ENCODE measurements at regions not wholly inside any gene's neighbourhood (a gene's known extent, or its start where the extent isn't known, plus 50 kb on each side); places are given as distances from the start of the nearest gene placed in this dataset.

- no peak for TF ChIP-seq POLR2A (IDR thresholded peaks at IDR 0.05)
- no peak for TF ChIP-seq CTCF (IDR thresholded peaks at IDR 0.05)
Measured at GRCh38 chr1:222976453-222976852, 161.6 kb downstream of the DISP1 start.

All from heart left ventricle (tissue), 13 donors.